HG03097 (cell line): ENCODE measurements at regions not wholly inside any gene's neighbourhood (a gene's known extent, or its start where the extent isn't known, plus 50 kb on each side); places are given as distances from the start of the nearest gene placed in this dataset.
"Not testable (repeated sequence)": the region's sequence is repeated elsewhere in the genome, so short reads cannot be mapped to it uniquely, and the experiment has no call there.

Source experiments
- ATAC-seq: cut with Tn5 transposase; IDR thresholded peaks from one replicate; pipeline ENCODE4 v1.9.1; 2021; ENCODE audit not compliant: unreplicated experiment, low FRiP score

GRCh38 chr7:91557789-91558404, 293.7 kb downstream of the FZD1 start:
- peak; percentile 79 for ATAC-seq

GRCh38 chr7:91559947-91560346, 295.7 kb downstream of the FZD1 start:
- ATAC-seq = no peak

GRCh38 chr7:91564101-91564500, 299.9 kb downstream of the FZD1 start:
- no peak for ATAC-seq

GRCh38 chr7:91564541-91564940, 300.3 kb downstream of the FZD1 start:
- ATAC-seq = no peak

- no peak for ATAC-seq
These were observed 301.5 kb downstream of the FZD1 start for GRCh38 chr7:91565499-91566401.

GRCh38 chr7:91566402-91566732, 302.1 kb downstream of the FZD1 start:
- no peak for ATAC-seq

GRCh38 chr7:91567081-91568012, 303.1 kb downstream of the FZD1 start:
- ATAC-seq = no peak

GRCh38 chr7:91568138-91568537, 303.9 kb downstream of the FZD1 start:
- ATAC-seq = no peak

GRCh38 chr7:91569728-91570457, 305.7 kb downstream of the FZD1 start:
- ATAC-seq = no peak

GRCh38 chr7:91570560-91570959, 306.3 kb downstream of the FZD1 start:
- no peak for ATAC-seq

- ATAC-seq = no peak
These were observed 307.4 kb downstream of the FZD1 start for GRCh38 chr7:91571601-91572000.

- no peak for ATAC-seq
These were observed 307.1 kb downstream of the MTERF1 start for GRCh38 chr7:91573405-91573804.

GRCh38 chr7:91576459-91576858, 304.0 kb downstream of the MTERF1 start:
- not testable (repeated sequence) for ATAC-seq

GRCh38 chr7:91579837-91580236, 300.7 kb downstream of the MTERF1 start:
- ATAC-seq = no peak

- ATAC-seq = no peak
These were observed 297.6 kb downstream of the MTERF1 start for GRCh38 chr7:91582799-91583477.

GRCh38 chr7:91596287-91596686, 284.2 kb downstream of the MTERF1 start:
- ATAC-seq = no peak

- no peak for ATAC-seq
These were observed 281.7 kb downstream of the MTERF1 start for GRCh38 chr7:91598791-91599190.

GRCh38 chr7:91600112-91600511, 280.4 kb downstream of the MTERF1 start:
- no peak for ATAC-seq

- ATAC-seq = no peak
These were observed 276.8 kb downstream of the MTERF1 start for GRCh38 chr7:91603707-91604106.

GRCh38 chr7:91608606-91609005, 271.9 kb downstream of the MTERF1 start:
- ATAC-seq = no peak
